WTC11 (cell line): ENCODE measurements at regions not wholly inside any gene's neighbourhood (a gene's known extent, or its start where the extent isn't known, plus 50 kb on each side); places are given as distances from the start of the nearest gene placed in this dataset.

Experiments
- ATAC-seq: fragments of 200-7000 bp; cut with Tn5 transposase; 2 replicates; pipeline ENCODE4 v1.10.0; 2021; ENCODE audit warnings: mild to moderate bottlenecking, moderate library complexity
- CTCF ChIA-PET: fragments of 300-600 bp; sonication (Branson Sonifier 250); formaldehyde crosslinking; loops from one replicate; lab custom pipeline; 2021; ENCODE audit warnings: antibody characterized with exemption; lab: Charles Lee
- POLR2A ChIA-PET: fragments of 350-600 bp; sonication (Branson Sonifier 250); formaldehyde crosslinking; loops from one replicate; lab custom pipeline; 2021; ENCODE audit warnings: antibody characterized with exemption; lab: Charles Lee
- DNase-seq: peaks from one replicate; pipeline ENCODE4 v3.0.0; 2021; ENCODE audit warnings: low spot score
- H3K27ac Mint-ChIP-seq: 2 replicates; pipeline ENCODE4 v1.8.0; 2021; ENCODE audit warnings: mixed read lengths
- H3K27me3 Mint-ChIP-seq: 2 replicates; pipeline ENCODE4 v1.8.0; 2021; ENCODE audit warnings: low read depth, mild to moderate bottlenecking, moderate library complexity, mixed read lengths
- H3K36me3 Mint-ChIP-seq: 2 replicates; pipeline ENCODE4 v1.8.0; 2021; ENCODE audit warnings: mixed read lengths
- H3K4me1 Mint-ChIP-seq: 2 replicates; pipeline ENCODE4 v1.8.0; 2022; ENCODE audit warnings: mixed read lengths
- H3K4me3 Mint-ChIP-seq: 2 replicates; pipeline ENCODE4 v1.8.0; 2021; ENCODE audit warnings: mild to moderate bottlenecking, moderate library complexity, mixed read lengths
- H3K9me3 Mint-ChIP-seq: 2 replicates; pipeline ENCODE4 v1.8.0; 2021; ENCODE audit warnings: mixed read lengths
- CREB1 ChIP-seq: sonication (generic); formaldehyde crosslinking; IDR thresholded peaks from 2 replicates; pipeline ENCODE4 v1.8.0; 2023; ENCODE audit warnings: mild to moderate bottlenecking, missing genetic modification reagents
- ELF4 ChIP-seq: sonication (generic); formaldehyde crosslinking; IDR thresholded peaks from 2 replicates; pipeline ENCODE4 v1.8.1; 2022; ENCODE audit warnings: low read depth, mild to moderate bottlenecking, moderate library complexity, missing genetic modification reagents
- EMX1 ChIP-seq: fragments of 250-450 bp; sonication (Bioruptor Pico); IDR thresholded peaks from 2 replicates; pipeline ENCODE4 v1.8.0; 2021; ENCODE audit warnings: mild to moderate bottlenecking
- ESRRA ChIP-seq: sonication (generic); formaldehyde crosslinking; IDR thresholded peaks from 2 replicates; pipeline ENCODE4 v1.8.1; 2022; ENCODE audit warnings: mild to moderate bottlenecking, missing genetic modification reagents, borderline replicate concordance
- ETV6 ChIP-seq: sonication (generic); formaldehyde crosslinking; IDR thresholded peaks from 2 replicates; pipeline ENCODE4 v1.8.1; 2022; ENCODE audit warnings: mild to moderate bottlenecking, missing genetic modification reagents
- FOXK1 ChIP-seq: sonication (generic); formaldehyde crosslinking; IDR thresholded peaks from 2 replicates; pipeline ENCODE4 v1.8.0; 2022; ENCODE audit warnings: mild to moderate bottlenecking, moderate library complexity, missing genetic modification reagents
- GABPB1 ChIP-seq: sonication (generic); formaldehyde crosslinking; IDR thresholded peaks from 2 replicates; pipeline ENCODE4 v1.8.1; 2023; ENCODE audit warnings: mild to moderate bottlenecking, missing genetic modification reagents
- JUN ChIP-seq: sonication (generic); formaldehyde crosslinking; IDR thresholded peaks from 2 replicates; pipeline ENCODE4 v1.8.0; 2023; ENCODE audit warnings: mild to moderate bottlenecking, missing genetic modification reagents
- NR3C1 ChIP-seq: sonication (generic); formaldehyde crosslinking; conservative IDR thresholded peaks from 2 replicates; pipeline ENCODE4 v1.8.1; 2023; ENCODE audit warnings: low read depth, mild to moderate bottlenecking, missing genetic modification reagents
- SOX15 ChIP-seq: fragments of 250-450 bp; sonication (Bioruptor Pico); IDR thresholded peaks from 2 replicates; pipeline ENCODE4 v1.9.0; 2021; ENCODE audit warnings: mild to moderate bottlenecking
- ZBTB21 ChIP-seq: sonication (generic); formaldehyde crosslinking; IDR thresholded peaks from 2 replicates; pipeline ENCODE4 v1.8.1; 2023; ENCODE audit warnings: mild to moderate bottlenecking, missing genetic modification reagents, borderline replicate concordance
- ZNF317 ChIP-seq: sonication (generic); formaldehyde crosslinking; IDR thresholded peaks from 2 replicates; pipeline ENCODE4 v1.8.1; 2023; ENCODE audit warnings: low read depth, mild to moderate bottlenecking, moderate library complexity, missing genetic modification reagents, borderline replicate concordance
- ZNF423 ChIP-seq: fragments of 250-450 bp; sonication (Bioruptor Pico); IDR thresholded peaks from 2 replicates; pipeline ENCODE4 v2.1.2; 2022; ENCODE audit warnings: mild to moderate bottlenecking, moderate library complexity
- TF ChIP-seq, protein P1 (sequence below): sonication (generic); formaldehyde crosslinking; IDR thresholded peaks from 2 replicates; pipeline ENCODE4 v1.8.1; 2023; ENCODE audit warnings: mild to moderate bottlenecking, moderate library complexity, missing genetic modification reagents
- TF ChIP-seq, protein P2 (sequence below): fragments of 200-600 bp; IDR thresholded peaks from 2 replicates; pipeline ENCODE4 v1.8.0; 2022; ENCODE audit warnings: antibody characterized with exemption
- TF ChIP-seq, protein P3 (sequence below): fragments of 250-450 bp; sonication (Bioruptor Pico); IDR thresholded peaks from 2 replicates; pipeline ENCODE4 v1.9.0; 2021; ENCODE audit warnings: moderate library complexity, mild to moderate bottlenecking, inconsistent platforms, borderline replicate concordance
- TF ChIP-seq, protein P4 (sequence below): sonication (generic); formaldehyde crosslinking; IDR thresholded peaks from 2 replicates; pipeline ENCODE4 v1.8.1; 2022; ENCODE audit warnings: mild to moderate bottlenecking, moderate library complexity, missing genetic modification reagents
- TF ChIP-seq, protein P5 (sequence below): sonication (generic); formaldehyde crosslinking; IDR thresholded peaks from 2 replicates; pipeline ENCODE4 v1.8.1; 2023; ENCODE audit warnings: mild to moderate bottlenecking, missing genetic modification reagents, borderline replicate concordance

GRCh38 chr2:158047156-158047611 lies 54.5 kb upstream of the UPP2 start (continued):
- TF ChIP-seq, protein P1, sequence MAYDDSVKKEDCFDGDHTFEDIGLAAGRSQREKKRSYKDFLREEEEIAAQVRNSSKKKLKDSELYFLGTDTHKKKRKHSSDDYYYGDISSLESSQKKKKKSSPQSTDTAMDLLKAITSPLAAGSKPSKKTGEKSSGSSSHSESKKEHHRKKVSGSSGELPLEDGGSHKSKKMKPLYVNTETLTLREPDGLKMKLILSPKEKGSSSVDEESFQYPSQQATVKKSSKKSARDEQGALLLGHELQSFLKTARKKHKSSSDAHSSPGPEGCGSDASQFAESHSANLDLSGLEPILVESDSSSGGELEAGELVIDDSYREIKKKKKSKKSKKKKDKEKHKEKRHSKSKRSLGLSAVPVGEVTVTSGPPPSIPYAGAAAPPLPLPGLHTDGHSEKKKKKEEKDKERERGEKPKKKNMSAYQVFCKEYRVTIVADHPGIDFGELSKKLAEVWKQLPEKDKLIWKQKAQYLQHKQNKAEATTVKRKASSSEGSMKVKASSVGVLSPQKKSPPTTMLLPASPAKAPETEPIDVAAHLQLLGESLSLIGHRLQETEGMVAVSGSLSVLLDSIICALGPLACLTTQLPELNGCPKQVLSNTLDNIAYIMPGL (CRISPR knock-in tag), result no peak
- TF ChIP-seq, protein P2, sequence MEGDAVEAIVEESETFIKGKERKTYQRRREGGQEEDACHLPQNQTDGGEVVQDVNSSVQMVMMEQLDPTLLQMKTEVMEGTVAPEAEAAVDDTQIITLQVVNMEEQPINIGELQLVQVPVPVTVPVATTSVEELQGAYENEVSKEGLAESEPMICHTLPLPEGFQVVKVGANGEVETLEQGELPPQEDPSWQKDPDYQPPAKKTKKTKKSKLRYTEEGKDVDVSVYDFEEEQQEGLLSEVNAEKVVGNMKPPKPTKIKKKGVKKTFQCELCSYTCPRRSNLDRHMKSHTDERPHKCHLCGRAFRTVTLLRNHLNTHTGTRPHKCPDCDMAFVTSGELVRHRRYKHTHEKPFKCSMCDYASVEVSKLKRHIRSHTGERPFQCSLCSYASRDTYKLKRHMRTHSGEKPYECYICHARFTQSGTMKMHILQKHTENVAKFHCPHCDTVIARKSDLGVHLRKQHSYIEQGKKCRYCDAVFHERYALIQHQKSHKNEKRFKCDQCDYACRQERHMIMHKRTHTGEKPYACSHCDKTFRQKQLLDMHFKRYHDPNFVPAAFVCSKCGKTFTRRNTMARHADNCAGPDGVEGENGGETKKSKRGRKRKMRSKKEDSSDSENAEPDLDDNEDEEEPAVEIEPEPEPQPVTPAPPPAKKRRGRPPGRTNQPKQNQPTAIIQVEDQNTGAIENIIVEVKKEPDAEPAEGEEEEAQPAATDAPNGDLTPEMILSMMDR, result no peak

GRCh38 chr2:158046121-158046880 lies 55.4 kb upstream of the UPP2 start:
- H3K4me3 Mint-ChIP-seq, result no peak overlapping the region
- H3K4me1 Mint-ChIP-seq, result peaks cover 12% of the 10 kb centered on the region
- no peak overlapping the region for H3K27ac Mint-ChIP-seq
- TF ChIP-seq, protein P3, sequence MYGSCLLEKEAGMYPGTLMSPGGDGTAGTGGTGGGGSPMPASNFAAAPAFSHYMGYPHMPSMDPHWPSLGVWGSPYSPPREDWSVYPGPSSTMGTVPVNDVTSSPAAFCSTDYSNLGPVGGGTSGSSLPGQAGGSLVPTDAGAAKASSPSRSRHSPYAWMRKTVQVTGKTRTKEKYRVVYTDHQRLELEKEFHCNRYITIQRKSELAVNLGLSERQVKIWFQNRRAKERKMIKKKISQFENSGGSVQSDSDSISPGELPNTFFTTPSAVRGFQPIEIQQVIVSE (CRISPR knock-in tag), result no peak
- TF ChIP-seq ELF4 (CRISPR knock-in tag), result no peak
- TF ChIP-seq, protein P4, sequence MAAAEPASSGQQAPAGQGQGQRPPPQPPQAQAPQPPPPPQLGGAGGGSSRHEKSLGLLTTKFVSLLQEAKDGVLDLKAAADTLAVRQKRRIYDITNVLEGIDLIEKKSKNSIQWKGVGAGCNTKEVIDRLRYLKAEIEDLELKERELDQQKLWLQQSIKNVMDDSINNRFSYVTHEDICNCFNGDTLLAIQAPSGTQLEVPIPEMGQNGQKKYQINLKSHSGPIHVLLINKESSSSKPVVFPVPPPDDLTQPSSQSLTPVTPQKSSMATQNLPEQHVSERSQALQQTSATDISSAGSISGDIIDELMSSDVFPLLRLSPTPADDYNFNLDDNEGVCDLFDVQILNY (CRISPR knock-in tag), result no peak
- TF ChIP-seq JUN (CRISPR knock-in tag), result no peak
- no peak for TF ChIP-seq ZNF317 (CRISPR knock-in tag)
- TF ChIP-seq EMX1 (CRISPR knock-in tag), result no peak
- no peak for TF ChIP-seq CREB1 (CRISPR knock-in tag)
- no peak for TF ChIP-seq SOX15 (CRISPR knock-in tag)
- no peak for TF ChIP-seq FOXK1 (CRISPR knock-in tag)
- TF ChIP-seq NR3C1, result no peak
- TF ChIP-seq, protein P5, sequence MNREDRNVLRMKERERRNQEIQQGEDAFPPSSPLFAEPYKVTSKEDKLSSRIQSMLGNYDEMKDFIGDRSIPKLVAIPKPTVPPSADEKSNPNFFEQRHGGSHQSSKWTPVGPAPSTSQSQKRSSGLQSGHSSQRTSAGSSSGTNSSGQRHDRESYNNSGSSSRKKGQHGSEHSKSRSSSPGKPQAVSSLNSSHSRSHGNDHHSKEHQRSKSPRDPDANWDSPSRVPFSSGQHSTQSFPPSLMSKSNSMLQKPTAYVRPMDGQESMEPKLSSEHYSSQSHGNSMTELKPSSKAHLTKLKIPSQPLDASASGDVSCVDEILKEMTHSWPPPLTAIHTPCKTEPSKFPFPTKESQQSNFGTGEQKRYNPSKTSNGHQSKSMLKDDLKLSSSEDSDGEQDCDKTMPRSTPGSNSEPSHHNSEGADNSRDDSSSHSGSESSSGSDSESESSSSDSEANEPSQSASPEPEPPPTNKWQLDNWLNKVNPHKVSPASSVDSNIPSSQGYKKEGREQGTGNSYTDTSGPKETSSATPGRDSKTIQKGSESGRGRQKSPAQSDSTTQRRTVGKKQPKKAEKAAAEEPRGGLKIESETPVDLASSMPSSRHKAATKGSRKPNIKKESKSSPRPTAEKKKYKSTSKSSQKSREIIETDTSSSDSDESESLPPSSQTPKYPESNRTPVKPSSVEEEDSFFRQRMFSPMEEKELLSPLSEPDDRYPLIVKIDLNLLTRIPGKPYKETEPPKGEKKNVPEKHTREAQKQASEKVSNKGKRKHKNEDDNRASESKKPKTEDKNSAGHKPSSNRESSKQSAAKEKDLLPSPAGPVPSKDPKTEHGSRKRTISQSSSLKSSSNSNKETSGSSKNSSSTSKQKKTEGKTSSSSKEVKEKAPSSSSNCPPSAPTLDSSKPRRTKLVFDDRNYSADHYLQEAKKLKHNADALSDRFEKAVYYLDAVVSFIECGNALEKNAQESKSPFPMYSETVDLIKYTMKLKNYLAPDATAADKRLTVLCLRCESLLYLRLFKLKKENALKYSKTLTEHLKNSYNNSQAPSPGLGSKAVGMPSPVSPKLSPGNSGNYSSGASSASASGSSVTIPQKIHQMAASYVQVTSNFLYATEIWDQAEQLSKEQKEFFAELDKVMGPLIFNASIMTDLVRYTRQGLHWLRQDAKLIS (CRISPR knock-in tag), result no peak
- TF ChIP-seq ETV6 (CRISPR knock-in tag), result no peak
- TF ChIP-seq, protein P2, result no peak
- no peak for TF ChIP-seq ZBTB21 (CRISPR knock-in tag)
- no peak for TF ChIP-seq GABPB1 (CRISPR knock-in tag)
- no peak for TF ChIP-seq ESRRA (CRISPR knock-in tag)
- TF ChIP-seq ZNF423, result no peak
- POLR2A ChIA-PET, result no interaction called here
- CTCF ChIA-PET, result interaction anchor here (1.4 to 2.7 kb wide), 7 partner anchors 12 to 708 kb away, joined by 3 to 13 read pairs (median 6); no protein-coding TSS in a partner anchor
- no peaks in the 10 kb centered on the region for H3K36me3 Mint-ChIP-seq
- no peaks in the 10 kb centered on the region for H3K9me3 Mint-ChIP-seq
- DNase-seq, result no peak
- H3K27me3 Mint-ChIP-seq, result no peaks in the 10 kb centered on the region
- ATAC-seq, result no peak
